ENCODE measurements at regions not wholly inside any gene's neighbourhood (a gene's known extent, or its start where the extent isn't known, plus 50 kb on each side); places are given as distances from the start of the nearest gene placed in this dataset.
"Not testable (repeated sequence)": the region's sequence is repeated elsewhere in the genome, so short reads cannot be mapped to it uniquely, and the experiment has no call there.

GRCh38 chr7:47078241-47078640, 503.7 kb downstream of the TNS3 start:
- DNase-seq (ENCODE audit: low spot score): no peak

GRCh38 chr7:47074702-47075153, 507.2 kb downstream of the TNS3 start:
- TF ChIP-seq CTCF (IDR thresholded peaks at IDR 0.05; ENCODE audit: extremely low read depth, missing control alignments): no peak

More at GRCh38 chr7:47078241-47078640, 503.7 kb downstream of the TNS3 start:
- TF ChIP-seq CTCF (IDR thresholded peaks at IDR 0.05; ENCODE audit: extremely low read depth, missing control alignments): no peak

GRCh38 chr7:47073284-47073683, 508.6 kb downstream of the TNS3 start:
- no peak for TF ChIP-seq CTCF (IDR thresholded peaks at IDR 0.05; ENCODE audit: extremely low read depth, missing control alignments)
- no peak for DNase-seq (ENCODE audit: low spot score)

More at GRCh38 chr7:47074702-47075153, 507.2 kb downstream of the TNS3 start:
- no peak for DNase-seq (ENCODE audit: low spot score)

- TF ChIP-seq CTCF (IDR thresholded peaks at IDR 0.05; ENCODE audit: extremely low read depth, missing control alignments): no peak
- no peak for DNase-seq (ENCODE audit: low spot score)
Measured at GRCh38 chr7:47071866-47072265, 510.0 kb downstream of the TNS3 start.

- no peak for TF ChIP-seq CTCF (IDR thresholded peaks at IDR 0.05; ENCODE audit: extremely low read depth, missing control alignments)
- no peak for DNase-seq (ENCODE audit: low spot score)
Measured at GRCh38 chr7:47069385-47070076, 512.4 kb downstream of the TNS3 start.

- TF ChIP-seq CTCF (IDR thresholded peaks at IDR 0.05; ENCODE audit: extremely low read depth, missing control alignments): no peak
- DNase-seq (ENCODE audit: low spot score): no peak
Measured at GRCh38 chr7:47066976-47067614, 514.8 kb downstream of the TNS3 start.

- DNase-seq (ENCODE audit: low spot score): no peak
- no peak for TF ChIP-seq CTCF (IDR thresholded peaks at IDR 0.05; ENCODE audit: extremely low read depth, missing control alignments)
Measured at GRCh38 chr7:47056731-47057130, 525.2 kb downstream of the TNS3 start.

GRCh38 chr7:47052541-47053208, 529.2 kb downstream of the TNS3 start:
- not testable (repeated sequence) for DNase-seq (ENCODE audit: low spot score)
